ENCODE measurements at regions not wholly inside any gene's neighbourhood (a gene's known extent, or its start where the extent isn't known, plus 50 kb on each side); places are given as distances from the start of the nearest gene placed in this dataset.

- no peaks in the 10 kb centered on the region for H3K36me3 ChIP-seq (ENCODE audit: control insufficient read depth in 1 of 2, insufficient read depth in 2 of 2, low read length in 1 of 2)
- DNase-seq = no peak
- intact Hi-C loops (cut with DNase I) = no loop called here
- WGBS, 2 donors = 45 to 50% methylated on average over 10 of the region's 10 CpGs
- H3K4me3 ChIP-seq (ENCODE audit: low read length in 2 of 2) = no peak overlapping the region
- no peaks in the 10 kb centered on the region for H3K9me3 ChIP-seq (ENCODE audit: control insufficient read depth, low read length)
- H3K27ac ChIP-seq (ENCODE audit: low read depth in 1 of 2, low read length in 2 of 2) = no peak overlapping the region
- no peaks in the 10 kb centered on the region for H3K4me1 ChIP-seq (ENCODE audit: control insufficient read depth in 1 of 2, insufficient read depth in 2 of 2, low read length in 2 of 2)
- H3K27me3 ChIP-seq (ENCODE audit: control insufficient read depth in 1 of 2, insufficient read depth in 2 of 2, low read length in 1 of 2) = no peaks in the 10 kb centered on the region
- ATAC-seq (ENCODE audit: low FRiP score) = peak; percentile 56
These were observed 109.4 kb downstream of the TBXT start for GRCh38 chr6:166058064-166058739.

- Histone ChIP-seq H3K27me3 (ENCODE audit: control insufficient read depth in 1 of 2, insufficient read depth in 2 of 2, low read length in 1 of 2) (no peaks in the 10 kb centered on the region), H3K36me3 (ENCODE audit: control insufficient read depth in 1 of 2, insufficient read depth in 2 of 2, low read length in 1 of 2) (no peaks in the 10 kb centered on the region), H3K9me3 (ENCODE audit: control insufficient read depth, low read length) (no peaks in the 10 kb centered on the region), H3K4me1 (ENCODE audit: control insufficient read depth in 1 of 2, insufficient read depth in 2 of 2, low read length in 2 of 2) (no peaks in the 10 kb centered on the region), H3K27ac (ENCODE audit: low read depth in 1 of 2, low read length in 2 of 2) (no peak overlapping the region), H3K4me3 (ENCODE audit: low read length in 2 of 2) (no peak overlapping the region)
- 16 to 35% methylated on average over 2 of the region's 2 CpGs for WGBS, 2 donors
- DNase-seq (no peak), ATAC-seq (ENCODE audit: low FRiP score) (no peak)
- intact Hi-C loops (cut with DNase I) = no loop called here
These were observed 110.2 kb downstream of the TBXT start for GRCh38 chr6:166057431-166057830.

GRCh38 chr6:166056637-166057036 lies 111.0 kb downstream of the TBXT start:
- Histone ChIP-seq H3K9me3 (ENCODE audit: control insufficient read depth, low read length) (no peaks in the 10 kb centered on the region), H3K4me1 (ENCODE audit: control insufficient read depth in 1 of 2, insufficient read depth in 2 of 2, low read length in 2 of 2) (no peaks in the 10 kb centered on the region), H3K4me3 (ENCODE audit: low read length in 2 of 2) (no peak overlapping the region), H3K27me3 (ENCODE audit: control insufficient read depth in 1 of 2, insufficient read depth in 2 of 2, low read length in 1 of 2) (no peaks in the 10 kb centered on the region), H3K36me3 (ENCODE audit: control insufficient read depth in 1 of 2, insufficient read depth in 2 of 2, low read length in 1 of 2) (no peaks in the 10 kb centered on the region), H3K27ac (ENCODE audit: low read depth in 1 of 2, low read length in 2 of 2) (no peak overlapping the region)
- peak in 1 of 2 donors; percentile 70 for DNase-seq
- whole genome bisulfite sequencing, 2 donors = 20 to 25% methylated on average over 4 of the region's 4 CpGs
- ATAC-seq (ENCODE audit: low FRiP score) = peak; percentile 82
- intact Hi-C loops (cut with DNase I) = no loop called here

DNA sequence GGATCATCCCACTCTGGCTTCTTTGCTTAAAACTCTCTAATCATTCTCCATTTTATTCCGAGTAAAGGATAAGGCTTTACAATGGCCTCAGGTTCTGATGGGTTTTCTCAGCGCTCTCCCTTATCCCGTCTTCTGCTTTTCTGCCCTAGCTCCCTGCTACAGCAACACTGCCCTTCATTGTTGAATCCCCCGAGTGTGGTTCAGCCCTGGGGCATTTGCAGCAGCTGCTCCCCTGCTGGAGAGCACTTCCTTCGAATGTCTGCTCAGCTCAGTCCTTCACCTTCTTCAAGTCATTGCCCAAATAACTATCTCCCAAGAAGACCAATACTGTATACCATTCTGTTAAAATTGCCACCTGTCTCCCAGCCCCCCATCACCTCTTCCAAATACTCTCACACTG lies 111.8 kb downstream of the TBXT start:
- H3K27ac ChIP-seq (ENCODE audit: low read depth in 1 of 2, low read length in 2 of 2) = no peak overlapping the region
- no peaks in the 10 kb centered on the region for H3K27me3 ChIP-seq (ENCODE audit: control insufficient read depth in 1 of 2, insufficient read depth in 2 of 2, low read length in 1 of 2)
- no peak overlapping the region for H3K4me3 ChIP-seq (ENCODE audit: low read length in 2 of 2)
- no peaks in the 10 kb centered on the region for H3K36me3 ChIP-seq (ENCODE audit: control insufficient read depth in 1 of 2, insufficient read depth in 2 of 2, low read length in 1 of 2)
- no peaks in the 10 kb centered on the region for H3K9me3 ChIP-seq (ENCODE audit: control insufficient read depth, low read length)
- intact Hi-C loops (cut with DNase I) = no loop called here
- no peaks in the 10 kb centered on the region for H3K4me1 ChIP-seq (ENCODE audit: control insufficient read depth in 1 of 2, insufficient read depth in 2 of 2, low read length in 2 of 2)
- ATAC-seq (ENCODE audit: low FRiP score) (no peak), DNase-seq (no peak)
- WGBS, 2 donors = 80 to 86% methylated on average over 5 of the region's 5 CpGs

- no peaks in the 10 kb centered on the region for H3K27me3 ChIP-seq (ENCODE audit: control insufficient read depth in 1 of 2, insufficient read depth in 2 of 2, low read length in 1 of 2)
- H3K4me1 ChIP-seq (ENCODE audit: control insufficient read depth in 1 of 2, insufficient read depth in 2 of 2, low read length in 2 of 2) = no peaks in the 10 kb centered on the region
- no peaks in the 10 kb centered on the region for H3K36me3 ChIP-seq (ENCODE audit: control insufficient read depth in 1 of 2, insufficient read depth in 2 of 2, low read length in 1 of 2)
- ATAC-seq (ENCODE audit: low FRiP score) = no peak
- no peak overlapping the region for H3K4me3 ChIP-seq (ENCODE audit: low read length in 2 of 2)
- no peak overlapping the region for H3K27ac ChIP-seq (ENCODE audit: low read depth in 1 of 2, low read length in 2 of 2)
- intact Hi-C loops (cut with DNase I) = no loop called here
- H3K9me3 ChIP-seq (ENCODE audit: control insufficient read depth, low read length) = peaks cover 1% of the 10 kb centered on the region
- no peak for DNase-seq
These were observed 114.8 kb downstream of the TBXT start for GRCh38 chr6:166052837-166053236.

- intact Hi-C loops (cut with DNase I) = no loop called here
- WGBS, 2 donors = 75 to 81% methylated on average over 4 of the region's 4 CpGs
These were observed 117.1 kb downstream of the TBXT start for GRCh38 chr6:166050559-166050958.

DNA sequence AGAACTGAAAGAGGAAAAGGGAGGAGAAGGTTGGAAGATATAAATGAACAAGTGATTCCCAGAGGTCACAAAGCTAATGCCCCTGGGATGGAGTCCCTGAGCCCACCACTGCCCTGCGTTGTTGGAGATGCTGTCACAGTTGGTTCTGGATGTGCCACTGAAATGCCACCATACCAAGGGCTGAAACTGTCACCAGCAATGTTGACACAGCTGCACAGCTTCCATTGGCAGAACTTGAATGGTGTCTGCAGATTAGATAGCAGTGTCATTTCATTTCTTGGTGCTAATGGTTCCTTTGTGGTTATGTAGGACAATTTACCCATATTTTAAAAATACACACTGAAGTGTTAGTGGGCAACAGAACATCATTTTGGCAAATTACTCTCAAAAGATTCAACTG lies 120.7 kb downstream of the TBXT start:
- intact Hi-C loops (cut with DNase I) = no loop called here
- DNase-seq (no peak), ATAC-seq (ENCODE audit: low FRiP score) (no peak)
- no peaks in the 10 kb centered on the region for H3K4me1 ChIP-seq (ENCODE audit: control insufficient read depth in 1 of 2, insufficient read depth in 2 of 2, low read length in 2 of 2)
- H3K4me3 ChIP-seq (ENCODE audit: low read length in 2 of 2) = no peak overlapping the region
- H3K36me3 ChIP-seq (ENCODE audit: control insufficient read depth in 1 of 2, insufficient read depth in 2 of 2, low read length in 1 of 2) = no peaks in the 10 kb centered on the region
- 68 to 74% methylated on average over 1 of the region's 1 CpG for WGBS, 2 donors
- no peak overlapping the region for H3K27ac ChIP-seq (ENCODE audit: low read depth in 1 of 2, low read length in 2 of 2)
- H3K9me3 ChIP-seq (ENCODE audit: control insufficient read depth, low read length) = peaks cover 1% of the 10 kb centered on the region
- H3K27me3 ChIP-seq (ENCODE audit: control insufficient read depth in 1 of 2, insufficient read depth in 2 of 2, low read length in 1 of 2) = no peaks in the 10 kb centered on the region

More at GRCh38 chr6:166050559-166050958, 117.1 kb downstream of the TBXT start:
- Histone ChIP-seq H3K27ac (ENCODE audit: low read depth in 1 of 2, low read length in 2 of 2) (no peak overlapping the region), H3K9me3 (ENCODE audit: control insufficient read depth, low read length) (peaks cover 1% of the 10 kb centered on the region), H3K27me3 (ENCODE audit: control insufficient read depth in 1 of 2, insufficient read depth in 2 of 2, low read length in 1 of 2) (no peaks in the 10 kb centered on the region), H3K4me1 (ENCODE audit: control insufficient read depth in 1 of 2, insufficient read depth in 2 of 2, low read length in 2 of 2) (no peaks in the 10 kb centered on the region), H3K4me3 (ENCODE audit: low read length in 2 of 2) (no peak overlapping the region), H3K36me3 (ENCODE audit: control insufficient read depth in 1 of 2, insufficient read depth in 2 of 2, low read length in 1 of 2) (no peaks in the 10 kb centered on the region)
- no peak for ATAC-seq (ENCODE audit: low FRiP score)
- no peak for DNase-seq

DNA sequence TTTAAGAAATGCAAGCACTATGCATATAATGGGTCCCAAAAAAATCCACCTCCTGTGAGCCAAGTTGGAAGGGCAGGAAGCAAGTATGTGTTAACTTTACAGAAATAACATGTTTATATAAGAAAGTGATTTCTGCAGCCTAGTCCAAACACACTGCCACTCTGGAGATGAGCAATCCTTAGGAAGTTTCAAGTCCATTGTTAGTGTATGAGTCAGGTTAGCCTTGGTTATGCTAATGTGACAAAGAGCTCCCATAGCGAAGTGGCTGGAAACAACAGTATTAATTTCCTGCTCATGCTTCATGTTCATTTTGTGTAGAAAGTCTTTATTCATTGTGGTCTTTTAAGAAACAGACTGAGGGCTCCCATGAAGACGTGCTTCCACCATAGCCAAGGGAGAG lies 121.4 kb downstream of the TBXT start:
- 62 to 77% methylated on average over 2 of the region's 2 CpGs for WGBS, 2 donors
- Histone ChIP-seq H3K27ac (ENCODE audit: low read depth in 1 of 2, low read length in 2 of 2) (no peak overlapping the region), H3K9me3 (ENCODE audit: control insufficient read depth, low read length) (peaks cover 1% of the 10 kb centered on the region), H3K27me3 (ENCODE audit: control insufficient read depth in 1 of 2, insufficient read depth in 2 of 2, low read length in 1 of 2) (no peaks in the 10 kb centered on the region), H3K36me3 (ENCODE audit: control insufficient read depth in 1 of 2, insufficient read depth in 2 of 2, low read length in 1 of 2) (no peaks in the 10 kb centered on the region), H3K4me3 (ENCODE audit: low read length in 2 of 2) (no peak overlapping the region), H3K4me1 (ENCODE audit: control insufficient read depth in 1 of 2, insufficient read depth in 2 of 2, low read length in 2 of 2) (no peaks in the 10 kb centered on the region)
- intact Hi-C loops (cut with DNase I) = no loop called here
- DNase-seq = no peak
- no peak for ATAC-seq (ENCODE audit: low FRiP score)

GRCh38 chr6:166045860-166046200 lies 121.8 kb downstream of the TBXT start:
- 71 to 73% methylated on average over 1 of the region's 1 CpG for WGBS, 2 donors
- intact Hi-C loops (cut with DNase I) = no loop called here

More at GRCh38 chr6:166045860-166046200, 121.8 kb downstream of the TBXT start:
- H3K27ac ChIP-seq (ENCODE audit: low read depth in 1 of 2, low read length in 2 of 2) = no peak overlapping the region
- no peak for DNase-seq
- H3K4me3 ChIP-seq (ENCODE audit: low read length in 2 of 2) = no peak overlapping the region
- ATAC-seq (ENCODE audit: low FRiP score) = no peak
- H3K36me3 ChIP-seq (ENCODE audit: control insufficient read depth in 1 of 2, insufficient read depth in 2 of 2, low read length in 1 of 2) = no peaks in the 10 kb centered on the region
- H3K9me3 ChIP-seq (ENCODE audit: control insufficient read depth, low read length) = peaks cover 1% of the 10 kb centered on the region
- H3K27me3 ChIP-seq (ENCODE audit: control insufficient read depth in 1 of 2, insufficient read depth in 2 of 2, low read length in 1 of 2) = no peaks in the 10 kb centered on the region
- H3K4me1 ChIP-seq (ENCODE audit: control insufficient read depth in 1 of 2, insufficient read depth in 2 of 2, low read length in 2 of 2) = no peaks in the 10 kb centered on the region

Data from aorta (tissue), 5 donors.